Heart left ventricle (tissue), 13 donors: ENCODE measurements at regions not wholly inside any gene's neighbourhood (a gene's known extent, or its start where the extent isn't known, plus 50 kb on each side); places are given as distances from the start of the nearest gene placed in this dataset.

ENCODE experiments used
- CTCF ChIP-seq, 12 donors: fragments of 200-600 bp; sonication (generic) in 4 of 12; IDR thresholded peaks; one replicate each; pipeline versions ENCODE4 v1.5.0 to v1.8.0; 2018 to 2022; ENCODE audit warnings: antibody characterized with exemption in 12 of 12, mild to moderate bottlenecking in 5 of 12
- POLR2A ChIP-seq, 2 donors: fragments of 450-650 bp; IDR thresholded peaks; one replicate each; pipeline ENCODE4 v1.6.1; 2017; ENCODE audit warnings: antibody characterized with exemption in 2 of 2, mild to moderate bottlenecking in 2 of 2, moderate library complexity in 2 of 2
- donor health status: ischemic (EF 13 %, LVEDD 7.1; RV severe dilation, severe dysfunction).
- donor health status: DM: no; HTN: yes; CAD: no.
- donor health status: DM: no; HTN: no; CAD: no.
- donor health status: ischemic (EF 25% LVEDD 6.9; RV normal size, moderate dysfunction).
- donor health status: ischemic (EF 25% LVEDD 5.7; RV mildly dilated, moderate dysfunction).
- donor health status: ischemic (EF 35%, LVEDD 5.7; RV mildly dilated, moderate dysfunction).
- donor health status: nonischemic (EF 11% LVEDD 7.7; RV severe dilation, severe dysfunction).
- donor health status: DM: yes; HTN: yes; CAD: no.
- donor health status: PGD.
- donor health status: ischemic (EF 29% LVEDD 5.4; RV normal size, mild dysfunction).
- donor health status: nonischemic (EF 23%, LVEDD 6.1; RV moderate dilation, normal function).

- no peak for TF ChIP-seq POLR2A (IDR thresholded peaks at IDR 0.05)
- no peak for TF ChIP-seq CTCF (IDR thresholded peaks at IDR 0.05)
Measured at GRCh38 chr1:221946768-221947167, 204.9 kb upstream of the DUSP10 start.
